ENCODE measurements at regions not wholly inside any gene's neighbourhood (a gene's known extent, or its start where the extent isn't known, plus 50 kb on each side); places are given as distances from the start of the nearest gene placed in this dataset.

- no peak for TF ChIP-seq CTCF (IDR thresholded peaks at IDR 0.05; ENCODE audit: low read length, missing control alignments)
- no peak overlapping the region for H3K4me3 ChIP-seq (replicated peaks; ENCODE audit: low read depth, low read length)
- DNase-seq (ENCODE audit: low read depth) = peak; percentile 57
Observed at GRCh38 chr21:16741141-16741665, 771.6 kb upstream of the CXADR start.

- DNase-seq (ENCODE audit: low read depth) = peak; percentile 25
- no peak for TF ChIP-seq CTCF (IDR thresholded peaks at IDR 0.05; ENCODE audit: low read length, missing control alignments)
- H3K4me3 ChIP-seq (replicated peaks; ENCODE audit: low read depth, low read length) = no peak overlapping the region
Observed at GRCh38 chr21:16742131-16742641, 770.7 kb upstream of the CXADR start.

- DNase-seq (ENCODE audit: low read depth) = no peak
- H3K4me3 ChIP-seq (replicated peaks; ENCODE audit: low read depth, low read length) = no peak overlapping the region
- no peak for TF ChIP-seq CTCF (IDR thresholded peaks at IDR 0.05; ENCODE audit: low read length, missing control alignments)
Observed at GRCh38 chr21:16742741-16743140, 770.1 kb upstream of the CXADR start.

GRCh38 chr21:16743317-16743716 is 769.5 kb upstream of the CXADR start:
- DNase-seq (ENCODE audit: low read depth) = no peak
- no peak overlapping the region for H3K4me3 ChIP-seq (replicated peaks; ENCODE audit: low read depth, low read length)
- no peak for TF ChIP-seq CTCF (IDR thresholded peaks at IDR 0.05; ENCODE audit: low read length, missing control alignments)

- no peak for DNase-seq (ENCODE audit: low read depth)
- TF ChIP-seq CTCF (IDR thresholded peaks at IDR 0.05; ENCODE audit: low read length, missing control alignments) = no peak
- no peak overlapping the region for H3K4me3 ChIP-seq (replicated peaks; ENCODE audit: low read depth, low read length)
Observed at GRCh38 chr21:16750926-16751325, 761.9 kb upstream of the CXADR start.

- TF ChIP-seq CTCF (IDR thresholded peaks at IDR 0.05; ENCODE audit: low read length, missing control alignments) = no peak
- no peak for DNase-seq (ENCODE audit: low read depth)
- H3K4me3 ChIP-seq (replicated peaks; ENCODE audit: low read depth, low read length) = no peak overlapping the region
Observed at GRCh38 chr21:16751695-16752474, 761.0 kb upstream of the CXADR start.

Measured in fibroblast of pulmonary artery (primary cell).